ENCODE measurements at regions not wholly inside any gene's neighbourhood (a gene's known extent, or its start where the extent isn't known, plus 50 kb on each side); places are given as distances from the start of the nearest gene placed in this dataset.

DNA sequence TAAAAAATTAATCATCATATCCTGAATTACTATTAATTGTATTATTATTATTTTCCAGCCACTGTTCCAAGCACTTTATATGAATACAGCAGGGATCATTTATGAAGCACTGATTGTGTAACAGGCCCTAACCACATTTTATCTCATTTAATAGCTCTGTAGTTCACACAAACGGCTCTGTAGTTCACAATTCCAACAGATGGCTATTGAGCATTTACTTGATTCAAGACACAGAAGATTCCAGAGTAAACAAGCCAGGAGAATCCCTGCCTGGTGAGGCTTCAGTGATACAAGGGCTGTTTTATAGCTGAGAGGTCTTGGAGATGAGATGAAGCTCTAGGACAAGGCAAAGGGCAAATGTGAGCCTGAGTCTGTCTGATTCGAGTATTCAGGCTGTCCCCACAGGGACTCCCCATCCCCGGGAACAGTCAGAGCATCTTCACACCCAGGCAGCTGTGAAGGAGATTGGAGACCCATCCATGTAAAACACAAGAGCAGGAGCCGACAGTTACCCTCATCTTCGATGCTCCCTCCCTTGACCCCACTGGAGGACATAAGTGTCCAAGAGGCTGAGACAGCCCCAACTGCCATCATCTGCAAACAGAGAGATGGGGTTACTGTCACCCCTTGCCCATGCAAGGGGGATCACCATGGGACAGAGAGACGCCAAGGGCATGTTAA lies 222.5 kb downstream of the MN1 start:
- H3K36me3 Mint-ChIP-seq = no peaks in the 10 kb centered on the region
- H3K4me3 ChIP-seq (ENCODE audit: low read length in 2 of 2) = no peak overlapping the region
- H3K4me1 ChIP-seq (ENCODE audit: insufficient read depth, low read length) = no peaks in the 10 kb centered on the region
- no peaks in the 10 kb centered on the region for H3K27me3 ChIP-seq (ENCODE audit: insufficient read depth, low read length)
- H3K36me3 ChIP-seq (ENCODE audit: insufficient read depth, low read length) = no peaks in the 10 kb centered on the region
- ChIA-PET POLR2A (ENCODE audit: partially characterized antibody) (no interaction called here), CTCF (ENCODE audit: partially characterized antibody) (no interaction called here)
- H3K27ac Mint-ChIP-seq = no peak overlapping the region
- intact Hi-C loops (cut with micrococcal nuclease) = no loop called here
- H3K4me1 Mint-ChIP-seq = no peaks in the 10 kb centered on the region
- no peak overlapping the region for H3K27ac ChIP-seq (ENCODE audit: low read depth, low read length)
- DNase-seq = no peak
- no peaks in the 10 kb centered on the region for H3K9me3 ChIP-seq (ENCODE audit: control insufficient read depth in 1 of 2, low read length in 2 of 2)
- peaks cover 0 to 2% (median 0%) of the 10 kb centered on the region in 8 donors for H3K9me3 Mint-ChIP-seq
- H3K27me3 Mint-ChIP-seq = peaks cover 11 to 21% of the 10 kb centered on the region in 2 donors
- no peak overlapping the region for H3K4me3 Mint-ChIP-seq

- intact Hi-C loops (cut with micrococcal nuclease) = no loop called here
- no peaks in the 10 kb centered on the region for H3K4me1 ChIP-seq (ENCODE audit: insufficient read depth, low read length)
- peaks cover 0 to 1% (median 0%) of the 10 kb centered on the region in 8 donors for H3K9me3 Mint-ChIP-seq
- POLR2A ChIA-PET (ENCODE audit: partially characterized antibody) = no interaction called here
- no peak for DNase-seq
- no peak overlapping the region for H3K27ac ChIP-seq (ENCODE audit: low read depth, low read length)
- CTCF ChIA-PET (ENCODE audit: partially characterized antibody) = no interaction called here
- H3K4me3 ChIP-seq (ENCODE audit: low read length in 2 of 2) = no peak overlapping the region
- peaks cover 11 to 18% of the 10 kb centered on the region in 2 donors for H3K27me3 Mint-ChIP-seq
- no peaks in the 10 kb centered on the region for H3K9me3 ChIP-seq (ENCODE audit: control insufficient read depth in 1 of 2, low read length in 2 of 2)
- no peaks in the 10 kb centered on the region for H3K36me3 Mint-ChIP-seq
- no peaks in the 10 kb centered on the region for H3K27me3 ChIP-seq (ENCODE audit: insufficient read depth, low read length)
- no peaks in the 10 kb centered on the region for H3K4me1 Mint-ChIP-seq
- no peak overlapping the region for H3K27ac Mint-ChIP-seq
- H3K4me3 Mint-ChIP-seq = no peak overlapping the region
- no peaks in the 10 kb centered on the region for H3K36me3 ChIP-seq (ENCODE audit: insufficient read depth, low read length)
These were observed 221.2 kb downstream of the MN1 start for GRCh38 chr22:27580311-27580897.

- H3K27ac ChIP-seq (ENCODE audit: low read depth, low read length) = no peak overlapping the region
- intact Hi-C loops (cut with micrococcal nuclease) = no loop called here
- no peaks in the 10 kb centered on the region for H3K36me3 ChIP-seq (ENCODE audit: insufficient read depth, low read length)
- Mint-ChIP-seq H3K27me3 (peaks cover 11 to 18% of the 10 kb centered on the region in 2 donors), H3K27ac (no peak overlapping the region), H3K4me1 (no peaks in the 10 kb centered on the region), H3K36me3 (no peaks in the 10 kb centered on the region), H3K4me3 (no peak overlapping the region), H3K9me3 (peaks cover 0 to 1% (median 0%) of the 10 kb centered on the region in 8 donors)
- DNase-seq = no peak
- CTCF ChIA-PET (ENCODE audit: partially characterized antibody) = no interaction called here
- POLR2A ChIA-PET (ENCODE audit: partially characterized antibody) = no interaction called here
- no peak overlapping the region for H3K4me3 ChIP-seq (ENCODE audit: low read length in 2 of 2)
- no peaks in the 10 kb centered on the region for H3K27me3 ChIP-seq (ENCODE audit: insufficient read depth, low read length)
- no peaks in the 10 kb centered on the region for H3K4me1 ChIP-seq (ENCODE audit: insufficient read depth, low read length)
- no peaks in the 10 kb centered on the region for H3K9me3 ChIP-seq (ENCODE audit: control insufficient read depth in 1 of 2, low read length in 2 of 2)
These were observed 220.3 kb downstream of the MN1 start for GRCh38 chr22:27581236-27581635.

DNA sequence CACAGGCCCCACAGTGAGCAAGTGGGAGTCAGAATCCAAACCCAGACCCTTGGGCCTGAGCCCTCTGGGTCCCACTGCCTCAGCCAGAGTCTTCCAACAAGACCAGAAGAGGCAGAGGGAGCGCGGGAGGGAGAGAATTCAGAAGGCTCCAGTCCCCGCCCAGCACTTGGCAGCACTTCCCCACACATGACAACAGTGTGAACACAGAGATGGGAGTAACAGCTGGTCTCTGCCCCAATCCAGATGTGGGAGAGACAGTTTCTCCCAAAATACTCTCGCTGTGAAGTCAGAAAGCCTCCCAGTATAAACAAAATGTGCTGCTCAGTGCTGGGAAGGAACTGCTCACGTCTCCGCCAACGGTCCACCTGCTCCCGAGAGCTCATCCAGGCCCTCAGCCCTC lies 219.9 kb downstream of the MN1 start:
- intact Hi-C loops (cut with micrococcal nuclease) = no loop called here
- POLR2A ChIA-PET (ENCODE audit: partially characterized antibody) = no interaction called here
- Mint-ChIP-seq H3K4me3 (no peak overlapping the region), H3K27ac (no peak overlapping the region), H3K9me3 (peaks cover 0 to 1% (median 0%) of the 10 kb centered on the region in 8 donors), H3K27me3 (peaks cover 12 to 18% of the 10 kb centered on the region in 2 donors), H3K4me1 (no peaks in the 10 kb centered on the region), H3K36me3 (no peaks in the 10 kb centered on the region)
- no peak overlapping the region for H3K4me3 ChIP-seq (ENCODE audit: low read length in 2 of 2)
- H3K27ac ChIP-seq (ENCODE audit: low read depth, low read length) = no peak overlapping the region
- CTCF ChIA-PET (ENCODE audit: partially characterized antibody) = no interaction called here
- H3K4me1 ChIP-seq (ENCODE audit: insufficient read depth, low read length) = no peaks in the 10 kb centered on the region
- H3K36me3 ChIP-seq (ENCODE audit: insufficient read depth, low read length) = no peaks in the 10 kb centered on the region
- H3K9me3 ChIP-seq (ENCODE audit: control insufficient read depth in 1 of 2, low read length in 2 of 2) = no peaks in the 10 kb centered on the region
- H3K27me3 ChIP-seq (ENCODE audit: insufficient read depth, low read length) = no peaks in the 10 kb centered on the region
- DNase-seq = no peak

DNA sequence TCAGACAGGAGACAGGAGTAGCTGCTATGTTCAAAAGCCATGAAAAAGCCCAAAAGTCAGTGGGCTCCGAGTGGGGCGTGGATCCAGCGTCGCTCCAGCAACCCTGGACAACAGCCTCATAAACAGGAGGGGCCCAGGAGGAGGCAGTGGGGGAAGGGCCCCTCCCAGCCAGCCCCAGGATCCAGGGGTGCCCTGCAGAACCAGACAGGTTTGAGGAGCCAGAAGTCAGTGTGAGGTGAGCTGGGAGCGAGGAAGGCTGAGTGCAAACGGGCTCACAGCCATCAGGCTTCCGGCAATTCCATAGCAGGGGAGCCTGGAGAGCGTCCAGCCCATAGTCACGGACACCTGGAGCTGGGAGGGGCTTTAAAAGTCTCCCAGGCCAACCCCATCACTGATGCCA lies 217.7 kb downstream of the MN1 start:
- Histone ChIP-seq H3K4me1 (ENCODE audit: insufficient read depth, low read length) (no peaks in the 10 kb centered on the region), H3K27ac (ENCODE audit: low read depth, low read length) (no peak overlapping the region), H3K36me3 (ENCODE audit: insufficient read depth, low read length) (no peaks in the 10 kb centered on the region), H3K4me3 (ENCODE audit: low read length in 2 of 2) (no peak overlapping the region), H3K27me3 (ENCODE audit: insufficient read depth, low read length) (no peaks in the 10 kb centered on the region), H3K9me3 (ENCODE audit: control insufficient read depth in 1 of 2, low read length in 2 of 2) (no peaks in the 10 kb centered on the region)
- no peak overlapping the region for H3K4me3 Mint-ChIP-seq
- H3K27me3 Mint-ChIP-seq = peaks cover 11 to 14% of the 10 kb centered on the region in 2 donors
- POLR2A ChIA-PET (ENCODE audit: partially characterized antibody) = no interaction called here
- no peak for DNase-seq
- H3K4me1 Mint-ChIP-seq = no peaks in the 10 kb centered on the region
- H3K27ac Mint-ChIP-seq = no peak overlapping the region
- CTCF ChIA-PET (ENCODE audit: partially characterized antibody) = no interaction called here
- intact Hi-C loops (cut with micrococcal nuclease) = no loop called here
- peaks cover 0 to 2% (median under 1%) of the 10 kb centered on the region in 8 donors for H3K9me3 Mint-ChIP-seq
- H3K36me3 Mint-ChIP-seq = no peaks in the 10 kb centered on the region

GRCh38 chr22:27585141-27585540 lies 216.4 kb downstream of the MN1 start:
- no peaks in the 10 kb centered on the region for H3K27me3 ChIP-seq (ENCODE audit: insufficient read depth, low read length)
- no peaks in the 10 kb centered on the region for H3K9me3 ChIP-seq (ENCODE audit: control insufficient read depth in 1 of 2, low read length in 2 of 2)
- ChIA-PET CTCF (ENCODE audit: partially characterized antibody) (no interaction called here), POLR2A (ENCODE audit: partially characterized antibody) (no interaction called here)
- Mint-ChIP-seq H3K27ac (no peak overlapping the region), H3K4me1 (no peaks in the 10 kb centered on the region), H3K4me3 (no peak overlapping the region), H3K27me3 (peaks cover 8 to 11% of the 10 kb centered on the region in 2 donors), H3K36me3 (no peaks in the 10 kb centered on the region), H3K9me3 (peaks cover 0 to 4% (median 2%) of the 10 kb centered on the region in 8 donors)
- intact Hi-C loops (cut with micrococcal nuclease) = no loop called here
- DNase-seq = no peak
- H3K4me3 ChIP-seq (ENCODE audit: low read length in 2 of 2) = no peak overlapping the region
- no peaks in the 10 kb centered on the region for H3K4me1 ChIP-seq (ENCODE audit: insufficient read depth, low read length)
- no peaks in the 10 kb centered on the region for H3K36me3 ChIP-seq (ENCODE audit: insufficient read depth, low read length)
- no peak overlapping the region for H3K27ac ChIP-seq (ENCODE audit: low read depth, low read length)

- H3K4me1 Mint-ChIP-seq = no peaks in the 10 kb centered on the region
- H3K4me1 ChIP-seq (ENCODE audit: insufficient read depth, low read length) = no peaks in the 10 kb centered on the region
- H3K9me3 Mint-ChIP-seq = peaks cover 0 to 4% (median 2%) of the 10 kb centered on the region in 8 donors
- intact Hi-C loops (cut with micrococcal nuclease) = no loop called here
- H3K27ac Mint-ChIP-seq = no peak overlapping the region
- no peak overlapping the region for H3K4me3 Mint-ChIP-seq
- CTCF ChIA-PET (ENCODE audit: partially characterized antibody) = no interaction called here
- POLR2A ChIA-PET (ENCODE audit: partially characterized antibody) = no interaction called here
- peaks cover 0 to 1% of the 10 kb centered on the region in 2 donors for H3K27me3 Mint-ChIP-seq
- H3K36me3 ChIP-seq (ENCODE audit: insufficient read depth, low read length) = no peaks in the 10 kb centered on the region
- H3K27ac ChIP-seq (ENCODE audit: low read depth, low read length) = no peak overlapping the region
- no peaks in the 10 kb centered on the region for H3K9me3 ChIP-seq (ENCODE audit: control insufficient read depth in 1 of 2, low read length in 2 of 2)
- no peak for DNase-seq
- no peaks in the 10 kb centered on the region for H3K27me3 ChIP-seq (ENCODE audit: insufficient read depth, low read length)
- H3K4me3 ChIP-seq (ENCODE audit: low read length in 2 of 2) = no peak overlapping the region
- H3K36me3 Mint-ChIP-seq = no peaks in the 10 kb centered on the region
These were observed 213.3 kb downstream of the MN1 start for GRCh38 chr22:27588268-27588667.

All from CD4-positive, alpha-beta memory T cell (primary cell).